ENCODE measurements at regions not wholly inside any gene's neighbourhood (a gene's known extent, or its start where the extent isn't known, plus 50 kb on each side); places are given as distances from the start of the nearest gene placed in this dataset.
"Not testable (repeated sequence)": the region's sequence is repeated elsewhere in the genome, so short reads cannot be mapped to it uniquely, and the experiment has no call there.

- Histone ChIP-seq H3K36me3 (no peaks in the 10 kb centered on the region), H3K4me1 (no peaks in the 10 kb centered on the region), H3K9me3 (peaks cover 0 to 10% (median 0%) of the 10 kb centered on the region in 3 donors), H3K27ac (no peak overlapping the region), H3K27me3 (no peaks in the 10 kb centered on the region), H3K4me3 (no peak overlapping the region)
- TF ChIP-seq POLR2A (IDR thresholded peaks at IDR 0.05) = no peak
- intact Hi-C loops (cut with DNase I) = no loop called here
- DNase-seq = no peak
- 63 to 74% methylated on average over 2 of the region's 2 CpGs for WGBS, 2 donors
Observed at GRCh38 chr20:12133553-12133952, 215.9 kb downstream of the BTBD3 start.

GRCh38 chr20:12145951-12146350 is 228.3 kb downstream of the BTBD3 start:
- WGBS, 2 donors = 79 to 82% methylated on average over 1 of the region's 1 CpG
- H3K9me3 ChIP-seq, H3K4me1 ChIP-seq: not testable (repeated sequence)

GRCh38 chr20:12152996-12153395 is 235.3 kb downstream of the BTBD3 start:
- no peaks in the 10 kb centered on the region for H3K36me3 ChIP-seq
- H3K27ac ChIP-seq = no peak overlapping the region
- no peaks in the 10 kb centered on the region for H3K27me3 ChIP-seq
- H3K4me1 ChIP-seq = no peaks in the 10 kb centered on the region
- no peak for DNase-seq
- 35 to 48% methylated on average over 1 of the region's 1 CpG for WGBS, 2 donors
- no peaks in the 10 kb centered on the region for H3K9me3 ChIP-seq
- no peak overlapping the region for H3K4me3 ChIP-seq
- intact Hi-C loops (cut with DNase I) = no loop called here
- TF ChIP-seq POLR2A (IDR thresholded peaks at IDR 0.05) = no peak

More at GRCh38 chr20:12145951-12146350, 228.3 kb downstream of the BTBD3 start:
- H3K27ac ChIP-seq; H3K36me3 ChIP-seq; H3K27me3 ChIP-seq; DNase-seq; H3K4me3 ChIP-seq; intact Hi-C loops (cut with DNase I): not testable (repeated sequence)

- no peaks in the 10 kb centered on the region for H3K4me1 ChIP-seq
- no peak overlapping the region for H3K4me3 ChIP-seq
- H3K27ac ChIP-seq = no peak overlapping the region
- H3K36me3 ChIP-seq = no peaks in the 10 kb centered on the region
- no peaks in the 10 kb centered on the region for H3K9me3 ChIP-seq
- TF ChIP-seq POLR2A (IDR thresholded peaks at IDR 0.05) (no peak), CTCF (IDR thresholded peaks at IDR 0.05) (no peak)
- H3K27me3 ChIP-seq = no peaks in the 10 kb centered on the region
- WGBS, 2 donors = 72% methylated on average over 2 of the region's 2 CpGs
- intact Hi-C loops (cut with DNase I) = no loop called here
- DNase-seq = no peak
Observed at GRCh38 chr20:12153628-12154027, 235.9 kb downstream of the BTBD3 start.

- no peak for DNase-seq
- intact Hi-C loops (cut with DNase I) = no loop called here
Observed at GRCh38 chr20:12156252-12156651, 238.6 kb downstream of the BTBD3 start.

GRCh38 chr20:12159261-12159660 is 241.6 kb downstream of the BTBD3 start:
- no peak for TF ChIP-seq POLR2A (IDR thresholded peaks at IDR 0.05)
- no peak for TF ChIP-seq CTCF (IDR thresholded peaks at IDR 0.05)
- H3K4me1 ChIP-seq = no peaks in the 10 kb centered on the region
- H3K36me3 ChIP-seq = no peaks in the 10 kb centered on the region
- intact Hi-C loops (cut with DNase I) = no loop called here
- DNase-seq = no peak
- no peak overlapping the region for H3K4me3 ChIP-seq
- no peaks in the 10 kb centered on the region for H3K27me3 ChIP-seq
- H3K9me3 ChIP-seq = no peaks in the 10 kb centered on the region
- 84 to 88% methylated on average over 6 of the region's 6 CpGs for WGBS, 2 donors
- H3K27ac ChIP-seq = no peak overlapping the region

More at GRCh38 chr20:12156252-12156651, 238.6 kb downstream of the BTBD3 start:
- no peak for TF ChIP-seq POLR2A (IDR thresholded peaks at IDR 0.05)
- no peak for TF ChIP-seq CTCF (IDR thresholded peaks at IDR 0.05)
- 94 to 96% methylated on average over 3 to 4 of the region's 4 CpGs for WGBS, 2 donors
- no peaks in the 10 kb centered on the region for H3K9me3 ChIP-seq
- no peaks in the 10 kb centered on the region for H3K27me3 ChIP-seq
- H3K36me3 ChIP-seq = no peaks in the 10 kb centered on the region
- no peak overlapping the region for H3K4me3 ChIP-seq
- no peaks in the 10 kb centered on the region for H3K4me1 ChIP-seq
- H3K27ac ChIP-seq = no peak overlapping the region

GRCh38 chr20:12161734-12162133 is 244.0 kb downstream of the BTBD3 start:
- DNase-seq = no peak
- intact Hi-C loops (cut with DNase I) = no loop called here
- Histone ChIP-seq H3K9me3 (no peaks in the 10 kb centered on the region), H3K4me3 (no peak overlapping the region), H3K27ac (no peak overlapping the region), H3K4me1 (peaks cover 0 to 7% (median 0%) of the 10 kb centered on the region in 3 donors), H3K27me3 (no peaks in the 10 kb centered on the region), H3K36me3 (no peaks in the 10 kb centered on the region)
- no peak for TF ChIP-seq POLR2A (IDR thresholded peaks at IDR 0.05)
- TF ChIP-seq CTCF (IDR thresholded peaks at IDR 0.05) = no peak
- WGBS, 2 donors = 85 to 91% methylated on average over 2 of the region's 2 CpGs
